22Rv1 (cell line): ENCODE measurements at regions not wholly inside any gene's neighbourhood (a gene's known extent, or its start where the extent isn't known, plus 50 kb on each side); places are given as distances from the start of the nearest gene placed in this dataset.

Experiments
- CTCF ChIP-seq: fragments of 450-650 bp; IDR thresholded peaks from 2 replicates; pipeline ENCODE4 v1.5.1; 2017; ENCODE audit warnings: mild to moderate bottlenecking
- ZFX ChIP-seq: fragments of 450-650 bp; IDR thresholded peaks from 2 replicates; pipeline ENCODE4 v1.6.1; 2017; ENCODE audit warnings: antibody characterized with exemption, borderline replicate concordance

GRCh38 chr2:21333684-21334083 is 209.9 kb downstream of the TDRD15 start:
- TF ChIP-seq CTCF (no peak), ZFX (no peak)
